Mesenchymal stem cell (in vitro differentiated cells and primary cell): ENCODE measurements at regions not wholly inside any gene's neighbourhood (a gene's known extent, or its start where the extent isn't known, plus 50 kb on each side); places are given as distances from the start of the nearest gene placed in this dataset.

Source experiments
- DNase-seq: peaks from one replicate; pipeline ENCODE4 v3.0.0-alpha.2; 2013
- H2AFZ ChIP-seq: one replicate; pipeline ENCODE4 v1.6.1; 2013; ENCODE audit warnings: low read depth, mild to moderate bottlenecking, control low read depth, inconsistent platforms, low read length, moderate library complexity
- H2AK5ac ChIP-seq: 2 replicates; pipeline ENCODE4 v1.6.1; 2013; ENCODE audit warnings: low read length, moderate library complexity, mild to moderate bottlenecking, inconsistent platforms; ENCODE audit not compliant: severe bottlenecking
- H2BK120ac ChIP-seq: one replicate; pipeline ENCODE4 v1.6.1; 2013; ENCODE audit warnings: low read depth, mild to moderate bottlenecking, inconsistent platforms, low read length, moderate library complexity
- H2BK12ac ChIP-seq, 2 experiments: one replicate each; pipeline ENCODE4 v1.6.1; 2013; ENCODE audit warnings: inconsistent platforms in 2 of 2, low read length in 2 of 2, mild to moderate bottlenecking in 2 of 2, moderate library complexity in 2 of 2, control low read depth in 1 of 2
- H2BK15ac ChIP-seq: one replicate; pipeline ENCODE4 v1.6.1; 2013; ENCODE audit warnings: mild to moderate bottlenecking, low read depth, inconsistent platforms; ENCODE audit not compliant: poor library complexity, severe bottlenecking
- H2BK5ac ChIP-seq: 2 replicates; pipeline ENCODE4 v1.6.1; 2013; ENCODE audit warnings: low read depth, mild to moderate bottlenecking, low read length, control low read depth, inconsistent platforms; ENCODE audit not compliant: poor library complexity, severe bottlenecking
- H3K14ac ChIP-seq, 2 experiments: one replicate each; pipeline ENCODE4 v1.6.1; 2013; ENCODE audit warnings: inconsistent platforms in 2 of 2, low read length in 2 of 2, control low read depth in 1 of 2, mild to moderate bottlenecking in 1 of 2, moderate library complexity in 1 of 2
- H3K18ac ChIP-seq, 2 experiments: one replicate each; pipeline ENCODE4 v1.6.1; 2013; ENCODE audit warnings: inconsistent platforms in 2 of 2, low read length in 2 of 2, control low read depth in 1 of 2, low read depth in 1 of 2, mild to moderate bottlenecking in 1 of 2
- H3K23ac ChIP-seq, 2 experiments: one replicate each; pipeline ENCODE4 v1.6.1; 2013; ENCODE audit warnings: inconsistent platforms in 2 of 2, low read length in 2 of 2, mild to moderate bottlenecking in 2 of 2, moderate library complexity in 2 of 2, control low read depth in 1 of 2
- H3K27ac ChIP-seq: 2 replicates; pipeline ENCODE4 v1.5.1; 2013; ENCODE audit warnings: mild to moderate bottlenecking, moderate library complexity, low read length, control low read depth, inconsistent platforms; ENCODE audit not compliant: poor library complexity, severe bottlenecking
- H3K27me3 ChIP-seq, 2 experiments: 2 replicates each; pipeline versions ENCODE4 v1.6.1 to v1.7.0; 2013; ENCODE audit warnings: low read length in 2 of 2, mild to moderate bottlenecking in 2 of 2, moderate library complexity in 2 of 2, control low read depth in 1 of 2, inconsistent platforms in 1 of 2; ENCODE audit not compliant: control insufficient read depth in 1 of 2, insufficient read depth in 1 of 2
- H3K36me3 ChIP-seq, 2 experiments: 2 replicates each; pipeline versions ENCODE4 v1.6.1 to v1.7.0; 2013; ENCODE audit warnings: low read length in 2 of 2, control low read depth in 1 of 2, inconsistent platforms in 1 of 2, low read depth in 1 of 2, mild to moderate bottlenecking in 1 of 2; ENCODE audit not compliant: insufficient read depth in 2 of 2, control insufficient read depth in 1 of 2
- H3K4ac ChIP-seq, 2 experiments: one replicate each; pipeline ENCODE4 v1.6.1; 2013; ENCODE audit warnings: inconsistent platforms in 2 of 2, low read length in 2 of 2, mild to moderate bottlenecking in 2 of 2, moderate library complexity in 2 of 2, control low read depth in 1 of 2, low read depth in 1 of 2
- H3K4me1 ChIP-seq: 2 replicates; pipeline ENCODE4 v1.6.1; 2013; ENCODE audit warnings: low read depth, low read length, control low read depth; ENCODE audit not compliant: control insufficient read depth, insufficient read depth
- H3K4me2 ChIP-seq: 2 replicates; pipeline ENCODE4 v1.6.1; 2013; ENCODE audit warnings: low read length, mild to moderate bottlenecking, inconsistent platforms; ENCODE audit not compliant: poor library complexity, severe bottlenecking
- H3K4me3 ChIP-seq, 2 experiments: 2 replicates each; pipeline versions ENCODE4 v1.5.1 to v1.7.0; 2013; ENCODE audit warnings: low read length in 2 of 2, mild to moderate bottlenecking in 2 of 2, control low read depth in 1 of 2, low read depth in 1 of 2; ENCODE audit not compliant: insufficient read depth in 1 of 2
- H3K79me1 ChIP-seq: replicated peaks from 2 replicates; pipeline ENCODE4 v1.6.1; 2013; ENCODE audit warnings: mild to moderate bottlenecking, control low read depth, low read length, inconsistent platforms; ENCODE audit not compliant: poor library complexity, severe bottlenecking
- H3K9ac ChIP-seq: 2 replicates; pipeline ENCODE4 v1.7.0; 2013; ENCODE audit warnings: mild to moderate bottlenecking, low read length, moderate library complexity
- H3K9me3 ChIP-seq: 2 replicates; pipeline ENCODE4 v1.7.0; 2013; ENCODE audit warnings: mild to moderate bottlenecking, low read length; ENCODE audit not compliant: control insufficient read depth
- H4K8ac ChIP-seq: one replicate; pipeline ENCODE4 v1.6.1; 2013; ENCODE audit warnings: inconsistent platforms, mild to moderate bottlenecking, low read length, moderate library complexity
- H4K91ac ChIP-seq: one replicate; pipeline ENCODE4 v1.6.1; 2013; ENCODE audit warnings: mild to moderate bottlenecking, low read length, inconsistent platforms
- WGBS: methylation state at CpG from one replicate; pipeline ENCODE4 v1.1.7; 2013; ENCODE audit warnings: mixed read lengths; 5-methylcytosine and 5-hydroxymethylcytosine counted together

DNA sequence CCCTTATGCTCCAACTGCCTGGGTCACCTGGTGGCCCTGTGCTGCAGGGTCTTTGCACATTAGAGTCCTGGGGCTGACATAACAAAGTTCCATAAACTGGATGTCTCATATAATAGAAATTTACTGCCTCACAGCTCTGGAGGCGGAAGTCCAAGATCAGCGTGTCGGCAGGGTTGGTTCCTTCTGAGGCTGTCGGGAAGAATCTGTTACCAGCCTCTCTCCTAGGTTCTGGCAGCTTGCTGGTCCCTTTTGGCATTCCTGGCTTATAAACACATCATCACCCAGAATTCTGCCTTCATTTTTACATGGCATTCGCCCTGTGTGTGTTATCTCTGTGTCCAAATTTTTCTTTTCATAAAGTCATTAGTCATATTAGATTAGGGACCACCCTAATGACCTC, 170.5 kb downstream of the NDUFA10 start:
- H2AFZ ChIP-seq: no peak overlapping the region
- peaks cover 8% of the 10 kb centered on the region for H3K9me3 ChIP-seq
- H3K9ac ChIP-seq: no peak overlapping the region
- no peaks in the 10 kb centered on the region for H3K36me3 ChIP-seq
- WGBS: 88% methylated on average over 4 of the region's 5 CpGs
- no peak overlapping the region for H2BK15ac ChIP-seq
- H3K27ac ChIP-seq: no peak overlapping the region
- no peak overlapping the region for H4K8ac ChIP-seq
- H3K79me1 ChIP-seq: no peaks in the 10 kb centered on the region
- no peak overlapping the region for H3K4me3 ChIP-seq
- H3K14ac ChIP-seq: no peak overlapping the region
- no peak overlapping the region for H3K18ac ChIP-seq
- no peak for DNase-seq
- peaks cover 0 to 28% of the 10 kb centered on the region in 2 experiments for H3K27me3 ChIP-seq
- H2AK5ac ChIP-seq: no peak overlapping the region
- H3K4me1 ChIP-seq: no peaks in the 10 kb centered on the region
- H3K4ac ChIP-seq: no peak overlapping the region
- no peak overlapping the region for H2BK120ac ChIP-seq
- H2BK5ac ChIP-seq: no peak overlapping the region
- H3K4me2 ChIP-seq: no peak overlapping the region
- no peak overlapping the region for H4K91ac ChIP-seq
- no peak overlapping the region for H2BK12ac ChIP-seq
- H3K23ac ChIP-seq: no peak overlapping the region

DNA sequence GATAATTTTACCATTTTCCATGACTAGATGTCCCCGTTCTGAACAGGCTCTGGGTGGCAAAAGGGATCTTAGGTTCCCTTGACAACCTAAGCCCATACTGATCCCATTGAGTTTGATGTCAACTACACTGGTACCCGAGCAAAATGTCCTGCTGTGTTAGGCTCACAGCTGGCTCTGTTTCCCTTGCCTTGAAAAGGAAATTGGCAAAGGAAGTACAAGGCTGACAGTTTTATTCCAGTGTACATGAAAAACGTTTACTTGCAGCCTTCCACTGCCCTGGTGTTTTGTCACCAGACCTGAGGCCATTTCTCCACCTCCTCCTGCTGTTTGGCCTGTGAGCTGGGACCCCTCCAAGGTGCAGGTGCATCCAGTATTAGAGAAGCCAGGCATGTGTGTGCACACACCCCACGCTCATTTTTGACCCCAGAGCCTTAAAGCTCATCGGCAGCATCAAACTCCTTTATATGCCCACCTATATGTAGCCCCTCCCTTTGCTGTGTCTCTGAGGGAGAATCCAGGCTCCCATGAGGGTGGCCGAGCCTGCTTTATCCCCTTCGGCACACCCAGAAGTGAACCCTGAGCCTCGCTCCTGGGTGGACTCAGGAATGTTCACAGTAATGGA, 171.3 kb downstream of the NDUFA10 start:
- Histone ChIP-seq H2BK15ac (no peak overlapping the region), H4K8ac (no peak overlapping the region), H3K9ac (no peak overlapping the region), H2BK120ac (no peak overlapping the region), H3K4me1 (no peaks in the 10 kb centered on the region), H3K18ac (no peak overlapping the region), H3K4me2 (no peak overlapping the region), H3K27ac (no peak overlapping the region), H3K27me3 (peaks cover 0 to 28% of the 10 kb centered on the region in 2 experiments), H2BK12ac (no peak overlapping the region), H4K91ac (no peak overlapping the region), H2AK5ac (no peak overlapping the region), H3K79me1 (no peaks in the 10 kb centered on the region), H3K4ac (no peak overlapping the region), H2AFZ (no peak overlapping the region), H3K23ac (no peak overlapping the region), H3K14ac (no peak overlapping the region), H3K36me3 (no peaks in the 10 kb centered on the region), H2BK5ac (no peak overlapping the region), H3K4me3 (no peak overlapping the region), H3K9me3 (peaks cover 11% of the 10 kb centered on the region)
- WGBS: 61% methylated on average over 8 of the region's 8 CpGs
- DNase-seq: no peak

DNA sequence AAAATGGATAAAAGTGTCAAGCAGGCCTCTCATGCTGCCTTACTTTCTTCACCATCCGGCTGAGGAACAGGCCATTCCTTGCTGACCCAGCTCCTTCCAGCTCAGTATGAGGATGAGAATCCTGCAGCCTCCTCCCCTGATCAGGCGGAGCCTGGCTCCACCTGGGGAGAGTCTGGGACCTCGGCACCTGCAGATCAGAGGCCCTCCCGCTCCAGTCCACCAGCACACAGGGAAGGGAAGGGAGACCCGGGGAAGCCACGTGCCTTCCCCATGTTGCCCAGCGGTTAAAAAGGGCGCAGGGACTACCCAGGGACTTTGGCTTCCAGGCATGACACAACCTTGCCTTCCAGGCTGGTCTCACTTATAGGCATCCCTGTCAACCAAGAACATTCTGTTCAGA, 172.0 kb downstream of the NDUFA10 start:
- Histone ChIP-seq H2BK5ac (no peak overlapping the region), H3K4me2 (no peak overlapping the region), H2BK15ac (no peak overlapping the region), H2BK120ac (no peak overlapping the region), H3K14ac (no peak overlapping the region), H3K79me1 (no peaks in the 10 kb centered on the region), H3K18ac (no peak overlapping the region), H4K91ac (no peak overlapping the region), H2AK5ac (no peak overlapping the region), H2AFZ (no peak overlapping the region), H3K27me3 (peaks cover 0 to 25% of the 10 kb centered on the region in 2 experiments), H3K9me3 (peaks cover 11% of the 10 kb centered on the region), H3K36me3 (no peaks in the 10 kb centered on the region), H3K27ac (no peak overlapping the region), H3K23ac (no peak overlapping the region), H3K9ac (no peak overlapping the region), H3K4ac (no peak overlapping the region), H4K8ac (no peak overlapping the region), H3K4me1 (no peaks in the 10 kb centered on the region), H3K4me3 (no peak overlapping the region), H2BK12ac (no peak overlapping the region)
- DNase-seq: no peak
- 74% methylated on average over 7 of the region's 8 CpGs for WGBS

DNA sequence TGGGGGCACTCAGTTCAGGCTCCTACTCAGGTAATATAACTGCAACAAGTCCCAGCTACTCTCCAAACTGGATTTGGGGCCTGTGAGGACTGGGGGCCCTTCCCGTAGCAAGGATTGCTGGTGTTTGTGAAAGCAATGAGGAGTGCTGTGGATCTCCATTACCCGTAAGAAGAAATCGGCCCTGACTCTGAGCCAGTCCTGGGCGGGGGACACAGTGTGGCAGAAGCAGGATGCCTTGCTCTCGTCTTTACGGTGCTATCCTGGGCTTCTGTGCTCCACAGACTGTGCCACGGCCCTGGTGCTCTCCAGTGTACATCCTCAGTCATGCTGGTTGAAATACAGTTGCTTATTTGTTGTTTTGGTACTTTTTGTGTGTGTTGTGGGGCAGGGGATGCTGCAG, 172.9 kb downstream of the NDUFA10 start:
- Histone ChIP-seq H3K4ac (no peak overlapping the region), H2AFZ (no peak overlapping the region), H2BK5ac (no peak overlapping the region), H4K8ac (no peak overlapping the region), H3K27ac (no peak overlapping the region), H3K23ac (no peak overlapping the region), H2BK15ac (no peak overlapping the region), H3K9me3 (peaks cover 11% of the 10 kb centered on the region), H3K27me3 (peaks cover 0 to 24% of the 10 kb centered on the region in 2 experiments), H4K91ac (no peak overlapping the region), H2AK5ac (no peak overlapping the region), H3K36me3 (no peaks in the 10 kb centered on the region), H2BK12ac (no peak overlapping the region), H3K9ac (no peak overlapping the region), H3K4me1 (no peaks in the 10 kb centered on the region), H3K4me2 (no peak overlapping the region), H3K14ac (no peak overlapping the region), H2BK120ac (no peak overlapping the region), H3K79me1 (no peaks in the 10 kb centered on the region), H3K18ac (no peak overlapping the region), H3K4me3 (no peak overlapping the region)
- 59% methylated on average over 7 of the region's 7 CpGs for WGBS
- no peak for DNase-seq
